Endothelial cell of umbilical vein (primary cell): ENCODE measurements at regions not wholly inside any gene's neighbourhood (a gene's known extent, or its start where the extent isn't known, plus 50 kb on each side); places are given as distances from the start of the nearest gene placed in this dataset.

Experiments
- BruUV-seq: library from RNA; stranded (reverse); fragments of 400-500 nt; replicated peaks from 2 replicates; lab custom pipeline; 2021; lab: Mats Ljungman, UMichigan
- CTCF ChIA-PET: fragments of 300-600, 350-600 bp; sonication (Branson Sonifier 250); formaldehyde crosslinking; loops from one replicate; lab custom pipeline; 2021; ENCODE audit warnings: antibody characterized with exemption, inconsistent platforms; lab: Charles Lee
- POLR2A ChIA-PET: fragments of 300-600, 350-600 bp; sonication (Branson Sonifier 250); formaldehyde crosslinking; loops from one replicate; lab custom pipeline; 2021; ENCODE audit warnings: antibody characterized with exemption, inconsistent platforms; lab: Charles Lee
- DNase-seq: peaks from one replicate; pipeline ENCODE4 v3.0.0-alpha.2; 2011; ENCODE audit warnings: low read depth, low spot score
- FAIRE-seq: peaks from 2 replicates; lab custom pipeline; 2011; peaks lifted over from hg19 to GRCh38; lab: Jason Lieb, UNC
- H2AFZ ChIP-seq: 2 replicates; pipeline ENCODE4 v1.6.0; 2012; ENCODE audit warnings: low read depth, low read length, control low read depth, inconsistent platforms
- H3K27ac ChIP-seq: 2 replicates; pipeline ENCODE4 v1.5.1; 2011; ENCODE audit warnings: low read depth, mild to moderate bottlenecking, control low read depth, low read length, moderate library complexity; ENCODE audit not compliant: insufficient read depth
- H3K27me3 ChIP-seq, 2 experiments: 2 replicates each; pipeline versions ENCODE4 v1.6.0 to v1.6.1; 2011; ENCODE audit warnings: low read length in 2 of 2, mixed read lengths in 1 of 2; ENCODE audit not compliant: control insufficient read depth in 2 of 2, insufficient read depth in 2 of 2
- H3K36me3 ChIP-seq, 2 experiments: 2 replicates in 1 of 2; 3 replicates in 1 of 2; pipeline ENCODE4 v1.5.1; 2011; ENCODE audit warnings: low read length in 2 of 2, mild to moderate bottlenecking in 1 of 2, moderate library complexity in 1 of 2; ENCODE audit not compliant: control insufficient read depth in 2 of 2, insufficient read depth in 2 of 2; ENCODE audit errors: extremely low read depth in 1 of 2
- H3K4me1 ChIP-seq: 3 replicates; pipeline ENCODE4 v1.5.1; 2011; ENCODE audit warnings: mild to moderate bottlenecking, low read length; ENCODE audit not compliant: control insufficient read depth, insufficient read depth; ENCODE audit errors: extremely low read depth
- H3K4me2 ChIP-seq: 2 replicates; pipeline ENCODE4 v1.6.1; 2011; ENCODE audit warnings: low read length, control low read depth, mixed read lengths; ENCODE audit not compliant: insufficient read depth
- H3K4me3 ChIP-seq, 3 experiments: fragments of 200-600 bp in 1 of 3; sonication (generic), shearing (Covaris generic) in 1 of 3; replicated peaks in 1 of 3; 2 replicates each; pipeline ENCODE4 v1.5.1; 2011 to 2016; ENCODE audit warnings: control low read depth in 3 of 3, low read length in 3 of 3, mild to moderate bottlenecking in 2 of 3, inconsistent platforms in 1 of 3, low read depth in 1 of 3, moderate library complexity in 1 of 3; ENCODE audit not compliant: insufficient read depth in 1 of 3
- H3K79me2 ChIP-seq: 2 replicates; pipeline ENCODE4 v1.6.0; 2012; ENCODE audit warnings: low read length, inconsistent platforms; ENCODE audit not compliant: control insufficient read depth, insufficient read depth
- H3K9ac ChIP-seq: replicated peaks from 2 replicates; pipeline ENCODE3; 2011; ENCODE audit warnings: low read length, control low read depth; ENCODE audit not compliant: insufficient read depth; ENCODE audit errors: extremely low read depth
- H3K9me1 ChIP-seq: replicated peaks from 3 replicates; pipeline ENCODE4 v1.6.0; 2011; ENCODE audit warnings: mild to moderate bottlenecking, low read length; ENCODE audit not compliant: control insufficient read depth, insufficient read depth; ENCODE audit errors: extremely low read depth
- H3K9me3 ChIP-seq: replicated peaks from 2 replicates; pipeline ENCODE4 v1.5.1; 2012; ENCODE audit warnings: low read length, inconsistent platforms; ENCODE audit not compliant: control insufficient read depth, insufficient read depth
- H4K20me1 ChIP-seq: replicated peaks from 2 replicates; pipeline ENCODE3; 2011; ENCODE audit warnings: mild to moderate bottlenecking, low read length; ENCODE audit not compliant: control insufficient read depth, insufficient read depth; ENCODE audit errors: extremely low read depth
- EZH2 ChIP-seq: IDR thresholded peaks from 2 replicates; pipeline ENCODE4 v1.6.1; 2012; ENCODE audit warnings: borderline replicate concordance, low read depth, mild to moderate bottlenecking, moderate library complexity, low read length, inconsistent platforms; ENCODE audit not compliant: severe bottlenecking
- FOS ChIP-seq: IDR thresholded peaks from 2 replicates; pipeline ENCODE4 v1.6.1; 2011; ENCODE audit warnings: mild to moderate bottlenecking, low read length, moderate library complexity, borderline replicate concordance; ENCODE audit not compliant: insufficient read depth
- GATA2 ChIP-seq: IDR thresholded peaks from 2 replicates; pipeline ENCODE4 v1.7.0; 2011; ENCODE audit warnings: low read depth, mild to moderate bottlenecking, moderate library complexity, mixed read lengths, low read length; ENCODE audit not compliant: insufficient read length, insufficient read depth
- JUN ChIP-seq: IDR thresholded peaks from 2 replicates; pipeline ENCODE4 v1.6.1; 2011; ENCODE audit warnings: borderline replicate concordance, low read depth; ENCODE audit not compliant: insufficient read length, insufficient read depth
- MYC ChIP-seq: IDR thresholded peaks from one replicate; pipeline ENCODE4 v1.6.1; 2011; ENCODE audit warnings: mild to moderate bottlenecking, low read depth, low read length
- POLR2A ChIP-seq: IDR thresholded peaks from 2 replicates; pipeline ENCODE4 v1.6.1; 2012; ENCODE audit warnings: low read depth, mild to moderate bottlenecking, control low read depth, low read length
- POLR2AphosphoS5 ChIP-seq: IDR thresholded peaks from 2 replicates; pipeline ENCODE4 v1.6.1; 2012; ENCODE audit warnings: low read depth, mild to moderate bottlenecking, control low read depth, low read length, moderate library complexity; ENCODE audit not compliant: insufficient read depth
- dilution Hi-C: fragments of 300-500 bp; cut with MboI; formaldehyde crosslinking; loops from one replicate; pipeline ENCODE4 v1.15.0; 2019; ENCODE audit warnings: low sequenced_read_pairs; ENCODE audit not compliant: extremely low pct_ligation_motif_present
- intact Hi-C: fragments of 100-400 bp; cut with micrococcal nuclease; formaldehyde crosslinking; loops from one replicate; pipeline ENCODE4 v1.10.0; 2022
- TF ChIP-seq, protein P1 (sequence below), 2 donors: IDR thresholded peaks; 1 replicate in 1 of 2; 2 replicates in 1 of 2; pipeline ENCODE4 v1.5.1; 2011; ENCODE audit warnings: low read length in 2 of 2, mild to moderate bottlenecking in 2 of 2, moderate library complexity in 2 of 2, control low read depth in 1 of 2, inconsistent platforms in 1 of 2, low read depth in 1 of 2; ENCODE audit not compliant: insufficient read depth in 1 of 2; ENCODE audit errors: extremely low read depth in 1 of 2
- TF ChIP-seq, protein P2 (sequence below): IDR thresholded peaks from 2 replicates; pipeline ENCODE4 v1.6.1; 2011; ENCODE audit not compliant: insufficient read depth, insufficient read length

DNA sequence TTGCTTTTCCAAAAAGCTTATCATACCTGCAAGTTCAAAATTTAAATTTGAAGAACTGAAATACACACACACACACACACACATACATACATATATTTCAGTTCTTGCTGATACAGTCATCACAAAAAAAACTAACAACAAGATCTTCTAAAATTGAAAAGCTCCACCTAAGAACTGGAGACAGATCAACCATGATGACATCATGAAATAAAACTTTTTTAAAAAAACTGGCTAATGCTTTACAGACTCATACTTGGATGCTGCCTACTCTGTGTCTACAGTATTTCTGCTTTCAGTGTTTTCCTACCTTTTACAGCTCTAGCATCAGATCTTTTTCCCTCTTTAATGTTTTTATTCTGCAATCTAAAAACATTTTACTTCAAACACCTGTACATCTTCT, 261.4 kb downstream of the DIO2 start:
- H3K36me3 ChIP-seq, result no peaks in the 10 kb centered on the region
- no TSS peak for BruUV-seq
- TF ChIP-seq MYC, result no peak
- no peak for TF ChIP-seq POLR2AphosphoS5
- TF ChIP-seq GATA2, result no peak
- TF ChIP-seq, protein P1, sequence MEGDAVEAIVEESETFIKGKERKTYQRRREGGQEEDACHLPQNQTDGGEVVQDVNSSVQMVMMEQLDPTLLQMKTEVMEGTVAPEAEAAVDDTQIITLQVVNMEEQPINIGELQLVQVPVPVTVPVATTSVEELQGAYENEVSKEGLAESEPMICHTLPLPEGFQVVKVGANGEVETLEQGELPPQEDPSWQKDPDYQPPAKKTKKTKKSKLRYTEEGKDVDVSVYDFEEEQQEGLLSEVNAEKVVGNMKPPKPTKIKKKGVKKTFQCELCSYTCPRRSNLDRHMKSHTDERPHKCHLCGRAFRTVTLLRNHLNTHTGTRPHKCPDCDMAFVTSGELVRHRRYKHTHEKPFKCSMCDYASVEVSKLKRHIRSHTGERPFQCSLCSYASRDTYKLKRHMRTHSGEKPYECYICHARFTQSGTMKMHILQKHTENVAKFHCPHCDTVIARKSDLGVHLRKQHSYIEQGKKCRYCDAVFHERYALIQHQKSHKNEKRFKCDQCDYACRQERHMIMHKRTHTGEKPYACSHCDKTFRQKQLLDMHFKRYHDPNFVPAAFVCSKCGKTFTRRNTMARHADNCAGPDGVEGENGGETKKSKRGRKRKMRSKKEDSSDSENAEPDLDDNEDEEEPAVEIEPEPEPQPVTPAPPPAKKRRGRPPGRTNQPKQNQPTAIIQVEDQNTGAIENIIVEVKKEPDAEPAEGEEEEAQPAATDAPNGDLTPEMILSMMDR (IDR thresholded peaks at IDR 0.05; ENCODE audit: extremely low read depth in 1 of 2, insufficient read depth in 1 of 2, low read depth in 1 of 2, low read length in 2 of 2), result no peak
- TF ChIP-seq, protein P2, sequence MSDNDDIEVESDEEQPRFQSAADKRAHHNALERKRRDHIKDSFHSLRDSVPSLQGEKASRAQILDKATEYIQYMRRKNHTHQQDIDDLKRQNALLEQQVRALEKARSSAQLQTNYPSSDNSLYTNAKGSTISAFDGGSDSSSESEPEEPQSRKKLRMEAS, result no peak
- TF ChIP-seq JUN, result no peak
- no peak for TF ChIP-seq FOS
- TF ChIP-seq POLR2A, result no peak
- no peak for TF ChIP-seq EZH2
- no peaks in the 10 kb centered on the region for H3K27me3 ChIP-seq
- no peaks in the 10 kb centered on the region for H3K9me1 ChIP-seq
- no peak overlapping the region for H3K27ac ChIP-seq
- H2AFZ ChIP-seq, result no peak overlapping the region
- no peaks in the 10 kb centered on the region for H3K4me1 ChIP-seq
- H3K9me3 ChIP-seq, result peaks cover 2% of the 10 kb centered on the region
- no peak overlapping the region for H3K4me3 ChIP-seq
- dilution Hi-C loops (no loop called here), intact Hi-C loops (no loop called here)
- no peaks in the 10 kb centered on the region for H4K20me1 ChIP-seq
- H3K9ac ChIP-seq, result no peak overlapping the region
- ChIA-PET POLR2A (no interaction called here), CTCF (no interaction called here)
- H3K79me2 ChIP-seq, result no peaks in the 10 kb centered on the region
- FAIRE-seq, result no peak
- H3K4me2 ChIP-seq, result no peak overlapping the region
- DNase-seq, result no peak
